HepG2 (cell line): ENCODE measurements at regions not wholly inside any gene's neighbourhood (a gene's known extent, or its start where the extent isn't known, plus 50 kb on each side); places are given as distances from the start of the nearest gene placed in this dataset.

Experiments
- AKAP8 ChIP-seq: sonication (generic); formaldehyde crosslinking; IDR thresholded peaks from 2 replicates; pipeline ENCODE4 v1.5.1; 2020; ENCODE audit warnings: mild to moderate bottlenecking, missing genetic modification reagents
- ASH2L ChIP-seq: fragments of 300-600, 200-600 bp; sonication (generic); IDR thresholded peaks from 2 replicates; pipeline ENCODE4 v1.7.0; 2017; ENCODE audit warnings: low read depth, mild to moderate bottlenecking, moderate library complexity, mixed read lengths, low read length; ENCODE audit not compliant: insufficient read length
- ETV5 ChIP-seq: IDR thresholded peaks from 2 replicates; pipeline ENCODE4 v1.6.1; 2018; ENCODE audit warnings: missing biosample characterization, missing genetic modification reagents, inconsistent platforms, borderline replicate concordance
- FOXA1 ChIP-seq, 2 experiments: fragments of 450-650 bp in 1 of 2; sonication (generic) in 1 of 2; formaldehyde crosslinking in 1 of 2; IDR thresholded peaks; 2 replicates each; pipeline versions ENCODE4 v1.4.0 to v1.6.1; 2016 to 2020; ENCODE audit warnings: missing genetic modification reagents in 1 of 2
- HDAC6 ChIP-seq: fragments of 200-600 bp; sonication (generic); IDR thresholded peaks from 2 replicates; pipeline ENCODE4 v1.7.0; 2017; ENCODE audit warnings: mild to moderate bottlenecking, antibody characterized with exemption, low read length, low read depth
- HNF4G ChIP-seq, 2 experiments: sonication (generic) in 1 of 2; formaldehyde crosslinking in 1 of 2; IDR thresholded peaks; 2 replicates each; pipeline versions ENCODE4 v1.4.0 to v1.6.1; 2011 to 2020; ENCODE audit warnings: borderline replicate concordance in 2 of 2, low read depth in 2 of 2, mild to moderate bottlenecking in 2 of 2, low read length in 1 of 2, missing genetic modification reagents in 1 of 2, moderate library complexity in 1 of 2
- IRF2 ChIP-seq: IDR thresholded peaks from 2 replicates; pipeline ENCODE4 v1.6.1; 2018; ENCODE audit warnings: missing genetic modification reagents, missing compliant biosample characterization
- KAT8 ChIP-seq: IDR thresholded peaks from 2 replicates; pipeline ENCODE4 v1.6.1; 2016; ENCODE audit warnings: missing genetic modification reagents, missing compliant biosample characterization
- MBD4 ChIP-seq: IDR thresholded peaks from 2 replicates; pipeline ENCODE4 v1.6.1; 2012; ENCODE audit warnings: low read length, inconsistent platforms, borderline replicate concordance
- MTF2 ChIP-seq: sonication (generic); formaldehyde crosslinking; IDR thresholded peaks from 2 replicates; pipeline ENCODE4 v1.5.0; 2020; ENCODE audit warnings: missing genetic modification reagents, borderline replicate concordance
- NFE2L1 ChIP-seq: sonication (generic); formaldehyde crosslinking; IDR thresholded peaks from 2 replicates; pipeline ENCODE4 v1.4.0; 2020; ENCODE audit warnings: missing genetic modification reagents, mild to moderate bottlenecking, borderline replicate concordance
- PCBP1 ChIP-seq: fragments of 200-400 bp; formaldehyde crosslinking; IDR thresholded peaks from 2 replicates; pipeline ENCODE4 v1.6.1; 2017; ENCODE audit warnings: mild to moderate bottlenecking, low read depth, low read length, borderline replicate concordance
- RAD51 ChIP-seq: fragments of 450-650 bp; IDR thresholded peaks from 2 replicates; pipeline ENCODE4 v1.6.1; 2016; ENCODE audit warnings: borderline replicate concordance
- RFX1 ChIP-seq: fragments of 450-650 bp; IDR thresholded peaks from 2 replicates; pipeline ENCODE4 v1.6.1; 2017
- SETDB1 ChIP-seq: sonication (generic); formaldehyde crosslinking; IDR thresholded peaks from 2 replicates; pipeline ENCODE4 v1.5.1; 2020; ENCODE audit warnings: missing genetic modification reagents, mild to moderate bottlenecking, borderline replicate concordance
- SMC3 ChIP-seq: IDR thresholded peaks from 2 replicates; pipeline ENCODE4 v1.6.1; 2011; ENCODE audit warnings: low read length, improper control_type of control experiment
- SRSF4 ChIP-seq: fragments of 200-400 bp; formaldehyde crosslinking; IDR thresholded peaks from one replicate; pipeline ENCODE4 v1.6.1; 2018; ENCODE audit warnings: mild to moderate bottlenecking, low read depth, low read length, moderate library complexity; ENCODE audit not compliant: poor library complexity, severe bottlenecking
- TAF1 ChIP-seq: sonication (generic); formaldehyde crosslinking; IDR thresholded peaks from 2 replicates; pipeline ENCODE4 v1.4.0; 2020; ENCODE audit warnings: missing genetic modification reagents
- TBX3 ChIP-seq: fragments of 450-650 bp; IDR thresholded peaks from 2 replicates; pipeline ENCODE4 v1.6.1; 2017; ENCODE audit warnings: antibody characterized with exemption, mild to moderate bottlenecking, inconsistent platforms, borderline replicate concordance
- XBP1 ChIP-seq: sonication (generic); formaldehyde crosslinking; IDR thresholded peaks from 2 replicates; pipeline ENCODE4 v1.5.0; 2020; ENCODE audit warnings: missing genetic modification reagents
- YEATS2 ChIP-seq: sonication (generic); formaldehyde crosslinking; IDR thresholded peaks from 2 replicates; pipeline ENCODE4 v1.4.0; 2020; ENCODE audit warnings: missing genetic modification reagents, borderline replicate concordance
- ZBTB21 ChIP-seq: sonication (generic); formaldehyde crosslinking; IDR thresholded peaks from 2 replicates; pipeline ENCODE4 v1.4.0; 2020; ENCODE audit warnings: missing genetic modification reagents
- ZFP37 ChIP-seq: sonication (generic); formaldehyde crosslinking; IDR thresholded peaks from 2 replicates; pipeline ENCODE4 v1.4.0; 2020; ENCODE audit warnings: missing genetic modification reagents, borderline replicate concordance
- ZFX ChIP-seq: sonication (generic); formaldehyde crosslinking; IDR thresholded peaks from 2 replicates; pipeline ENCODE4 v1.4.0; 2020; ENCODE audit warnings: mild to moderate bottlenecking, low read depth, missing genetic modification reagents, moderate library complexity
- ZNF24 ChIP-seq: fragments of 450-650 bp; IDR thresholded peaks from 2 replicates; pipeline ENCODE4 v1.6.1; 2017; ENCODE audit warnings: antibody characterized with exemption, mild to moderate bottlenecking
- ZNF282 ChIP-seq: fragments of 450-650 bp; IDR thresholded peaks from 2 replicates; pipeline ENCODE4 v1.6.1; 2018; ENCODE audit not compliant: partially characterized antibody
- ZNF460 ChIP-seq: sonication (generic); formaldehyde crosslinking; IDR thresholded peaks from 2 replicates; pipeline ENCODE4 v1.5.1; 2020; ENCODE audit warnings: missing genetic modification reagents, mild to moderate bottlenecking, borderline replicate concordance
- ZNF513 ChIP-seq: sonication (generic); formaldehyde crosslinking; conservative IDR thresholded peaks from 2 replicates; pipeline ENCODE4 v1.5.0; 2020; ENCODE audit warnings: missing genetic modification reagents
- ZNF547 ChIP-seq: sonication (generic); formaldehyde crosslinking; IDR thresholded peaks from 2 replicates; pipeline ENCODE4 v1.5.1; 2020; ENCODE audit warnings: mild to moderate bottlenecking, missing genetic modification reagents
- ZNF549 ChIP-seq: sonication (generic); formaldehyde crosslinking; IDR thresholded peaks from 2 replicates; pipeline ENCODE4 v1.5.0; 2020; ENCODE audit warnings: missing genetic modification reagents
- ZNF558 ChIP-seq: sonication (generic); formaldehyde crosslinking; IDR thresholded peaks from 2 replicates; pipeline ENCODE4 v1.9.0; 2022; ENCODE audit warnings: mild to moderate bottlenecking, missing genetic modification reagents, borderline replicate concordance
- ZNF629 ChIP-seq: sonication (generic); formaldehyde crosslinking; conservative IDR thresholded peaks from 2 replicates; pipeline ENCODE4 v1.5.0; 2020; ENCODE audit warnings: missing genetic modification reagents
- ZNF678 ChIP-seq: sonication (generic); formaldehyde crosslinking; IDR thresholded peaks from 2 replicates; pipeline ENCODE4 v1.4.0; 2020; ENCODE audit warnings: mild to moderate bottlenecking, missing genetic modification reagents
- ZNF740 ChIP-seq: sonication (generic); formaldehyde crosslinking; IDR thresholded peaks from 2 replicates; pipeline ENCODE4 v1.4.0; 2020; ENCODE audit warnings: missing genetic modification reagents
- ZSCAN30 ChIP-seq: sonication (generic); formaldehyde crosslinking; IDR thresholded peaks from 2 replicates; pipeline ENCODE4 v1.5.0; 2020; ENCODE audit warnings: mild to moderate bottlenecking, missing genetic modification reagents

- TF ChIP-seq ZFX (no peak), ZNF282 (no peak), SRSF4 (no peak), PCBP1 (no peak), TBX3 (no peak), ZSCAN30 (no peak), HDAC6 (no peak), ZNF547 (no peak), ASH2L (no peak), IRF2 (CRISPR knock-in tag) (no peak), MTF2 (CRISPR knock-in tag) (no peak), KAT8 (CRISPR knock-in tag) (peak; percentile 39; the same call in 1 of the 2 replicates), FOXA1 (IDR thresholded peaks at IDR 0.05) (no peak), FOXA1 (CRISPR knock-in tag; IDR thresholded peaks at IDR 0.05) (no peak), ZNF513 (CRISPR knock-in tag) (no peak), ZNF460 (CRISPR knock-in tag) (no peak), ZFP37 (CRISPR knock-in tag) (no peak), TAF1 (CRISPR knock-in tag) (no peak), AKAP8 (CRISPR knock-in tag) (no peak), ETV5 (CRISPR knock-in tag) (no peak), RAD51 (no peak), ZNF629 (CRISPR knock-in tag) (no peak), XBP1 (no peak), ZNF740 (CRISPR knock-in tag) (no peak), SETDB1 (CRISPR knock-in tag) (no peak), ZNF558 (CRISPR knock-in tag) (no peak), ZNF678 (CRISPR knock-in tag) (no peak), ZNF549 (CRISPR knock-in tag) (no peak), HNF4G (IDR thresholded peaks at IDR 0.05; ENCODE audit: borderline replicate concordance, low read depth, low read length) (no peak), HNF4G (CRISPR knock-in tag; IDR thresholded peaks at IDR 0.05; ENCODE audit: borderline replicate concordance, low read depth) (no peak), YEATS2 (CRISPR knock-in tag) (no peak), ZNF24 (no peak), MBD4 (no peak), NFE2L1 (CRISPR knock-in tag) (no peak), SMC3 (peak; percentile 67), RFX1 (no peak), ZBTB21 (CRISPR knock-in tag) (no peak)
Observed at GRCh38 chr18:57959278-57959677, 84.7 kb upstream of the NEDD4L start (continued).
